ENCODE measurements at regions not wholly inside any gene's neighbourhood (a gene's known extent, or its start where the extent isn't known, plus 50 kb on each side); places are given as distances from the start of the nearest gene placed in this dataset.

- no peaks in the 10 kb centered on the region for H3K79me2 ChIP-seq (ENCODE audit: control insufficient read depth, insufficient read depth, low read length)
- ChIA-PET POLR2A (no interaction called here), CTCF (no interaction called here)
- no TSS peak for BruUV-seq (replicated peaks)
- no peaks in the 10 kb centered on the region for H3K9me1 ChIP-seq (replicated peaks; ENCODE audit: control insufficient read depth, extremely low read depth, insufficient read depth, low read length)
- peaks cover 27% of the 10 kb centered on the region for H3K4me1 ChIP-seq (ENCODE audit: control insufficient read depth, extremely low read depth, insufficient read depth, low read length)
- H3K27ac ChIP-seq (ENCODE audit: insufficient read depth, low read depth, low read length) = no peak overlapping the region
- intact Hi-C loops (cut with micrococcal nuclease) (loop anchor here (10.0 kb wide), 1 partner anchor 603 kb away; no protein-coding TSS in a partner anchor), dilution Hi-C loops (cut with MboI; ENCODE audit: extremely low pct_ligation_motif_present, low sequenced_read_pairs) (no loop called here)
- FAIRE-seq (no peak), DNase-seq (ENCODE audit: low read depth, low spot score) (no peak)
- TF ChIP-seq GATA2 (IDR thresholded peaks at IDR 0.05; ENCODE audit: insufficient read depth, insufficient read length, low read depth, low read length) (no peak), MAX (IDR thresholded peaks at IDR 0.05; ENCODE audit: insufficient read depth, insufficient read length) (no peak), MYC (IDR thresholded peaks at IDR 0.05; ENCODE audit: low read depth, low read length) (no peak)
- H3K9me3 ChIP-seq (replicated peaks; ENCODE audit: control insufficient read depth, insufficient read depth, low read length) = no peaks in the 10 kb centered on the region
- no peak overlapping the region for H2AFZ ChIP-seq (ENCODE audit: low read depth, low read length)
- H3K9ac ChIP-seq (replicated peaks; ENCODE audit: extremely low read depth, insufficient read depth, low read length) = no peak overlapping the region
- H3K4me3 ChIP-seq (replicated peaks in 1 of 3; ENCODE audit: insufficient read depth in 1 of 3, low read depth in 1 of 3, low read length in 3 of 3) = no peak overlapping the region
- H3K4me2 ChIP-seq (ENCODE audit: insufficient read depth, low read length) = no peak overlapping the region
- no peaks in the 10 kb centered on the region for H4K20me1 ChIP-seq (replicated peaks; ENCODE audit: control insufficient read depth, extremely low read depth, insufficient read depth, low read length)
- H3K36me3 ChIP-seq (ENCODE audit: control insufficient read depth in 2 of 2, extremely low read depth in 1 of 2, insufficient read depth in 2 of 2, low read length in 2 of 2) = no peaks in the 10 kb centered on the region
- H3K27me3 ChIP-seq (ENCODE audit: control insufficient read depth in 2 of 2, insufficient read depth in 2 of 2, low read length in 2 of 2) = no peaks in the 10 kb centered on the region
Observed at GRCh38 chr20:12058216-12058615, 140.5 kb downstream of the BTBD3 start.

- POLR2A ChIA-PET = no interaction called here
Observed at GRCh38 chr20:12061466-12061865, 143.8 kb downstream of the BTBD3 start.

More at GRCh38 chr20:12061466-12061865, 143.8 kb downstream of the BTBD3 start:
- DNase-seq (ENCODE audit: low read depth, low spot score) (no peak), FAIRE-seq (no peak)
- intact Hi-C loops (cut with micrococcal nuclease) (no loop called here), dilution Hi-C loops (cut with MboI; ENCODE audit: extremely low pct_ligation_motif_present, low sequenced_read_pairs) (no loop called here)
- CTCF ChIA-PET = interaction anchor here (0.6 kb wide), 1 partner anchor 1821 kb away, joined by 4 read pairs; no protein-coding TSS in a partner anchor
- Histone ChIP-seq H3K4me1 (ENCODE audit: control insufficient read depth, extremely low read depth, insufficient read depth, low read length) (no peaks in the 10 kb centered on the region), H3K36me3 (ENCODE audit: control insufficient read depth in 2 of 2, extremely low read depth in 1 of 2, insufficient read depth in 2 of 2, low read length in 2 of 2) (no peaks in the 10 kb centered on the region), H3K4me3 (replicated peaks in 1 of 3; ENCODE audit: insufficient read depth in 1 of 3, low read depth in 1 of 3, low read length in 3 of 3) (no peak overlapping the region), H4K20me1 (replicated peaks; ENCODE audit: control insufficient read depth, extremely low read depth, insufficient read depth, low read length) (no peaks in the 10 kb centered on the region), H3K79me2 (ENCODE audit: control insufficient read depth, insufficient read depth, low read length) (no peaks in the 10 kb centered on the region), H3K9ac (replicated peaks; ENCODE audit: extremely low read depth, insufficient read depth, low read length) (no peak overlapping the region), H3K27ac (ENCODE audit: insufficient read depth, low read depth, low read length) (no peak overlapping the region), H2AFZ (ENCODE audit: low read depth, low read length) (no peak overlapping the region), H3K9me3 (replicated peaks; ENCODE audit: control insufficient read depth, insufficient read depth, low read length) (no peaks in the 10 kb centered on the region), H3K27me3 (ENCODE audit: control insufficient read depth in 2 of 2, insufficient read depth in 2 of 2, low read length in 2 of 2) (no peaks in the 10 kb centered on the region), H3K9me1 (replicated peaks; ENCODE audit: control insufficient read depth, extremely low read depth, insufficient read depth, low read length) (no peaks in the 10 kb centered on the region), H3K4me2 (ENCODE audit: insufficient read depth, low read length) (no peak overlapping the region)
- BruUV-seq (replicated peaks) = no TSS peak
- TF ChIP-seq MAX (IDR thresholded peaks at IDR 0.05; ENCODE audit: insufficient read depth, insufficient read length) (no peak), POLR2AphosphoS5 (IDR thresholded peaks at IDR 0.05; ENCODE audit: insufficient read depth, low read depth, low read length) (no peak)
